Urothelium cell line (cell line): ENCODE measurements at regions not wholly inside any gene's neighbourhood (a gene's known extent, or its start where the extent isn't known, plus 50 kb on each side); places are given as distances from the start of the nearest gene placed in this dataset.
A peak's percentile ranks its signal among the peaks of the same experiment; 100 is the strongest.
"Not testable (repeated sequence)": the region's sequence is repeated elsewhere in the genome, so short reads cannot be mapped to it uniquely, and the experiment has no call there.

Experiments
- DNase-seq: peaks from one replicate; pipeline ENCODE4 v3.0.0; 2011; ENCODE audit warnings: low spot score, mixed read lengths
- FAIRE-seq: peaks from 2 replicates; lab custom pipeline; 2011; peaks lifted over from hg19 to GRCh38; lab: Jason Lieb, UNC

- FAIRE-seq (no peak), DNase-seq (peak; percentile 40)
Measured at GRCh38 chr4:170853422-170854021, 763.8 kb upstream of the AADAT start.

DNA sequence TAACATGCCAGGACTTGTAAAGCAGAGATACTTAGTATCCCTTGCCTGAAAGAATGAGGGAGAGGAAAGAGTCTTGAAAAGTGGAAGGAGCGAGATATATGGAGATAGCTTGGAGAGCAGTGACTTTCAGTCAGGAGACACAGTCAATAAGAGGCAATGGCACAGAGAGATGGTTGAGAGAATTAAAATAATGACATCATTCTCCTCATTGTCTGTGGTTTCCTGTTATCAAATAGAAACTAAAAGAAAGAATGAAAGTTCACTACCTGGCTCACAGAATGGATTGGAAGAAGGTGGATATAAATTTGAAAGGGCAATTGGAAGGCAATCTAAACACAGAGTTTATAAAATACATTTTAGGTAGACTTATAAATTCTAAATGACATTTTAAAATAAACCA, 760.2 kb upstream of the AADAT start:
- FAIRE-seq (no peak), DNase-seq (no peak)

DNA sequence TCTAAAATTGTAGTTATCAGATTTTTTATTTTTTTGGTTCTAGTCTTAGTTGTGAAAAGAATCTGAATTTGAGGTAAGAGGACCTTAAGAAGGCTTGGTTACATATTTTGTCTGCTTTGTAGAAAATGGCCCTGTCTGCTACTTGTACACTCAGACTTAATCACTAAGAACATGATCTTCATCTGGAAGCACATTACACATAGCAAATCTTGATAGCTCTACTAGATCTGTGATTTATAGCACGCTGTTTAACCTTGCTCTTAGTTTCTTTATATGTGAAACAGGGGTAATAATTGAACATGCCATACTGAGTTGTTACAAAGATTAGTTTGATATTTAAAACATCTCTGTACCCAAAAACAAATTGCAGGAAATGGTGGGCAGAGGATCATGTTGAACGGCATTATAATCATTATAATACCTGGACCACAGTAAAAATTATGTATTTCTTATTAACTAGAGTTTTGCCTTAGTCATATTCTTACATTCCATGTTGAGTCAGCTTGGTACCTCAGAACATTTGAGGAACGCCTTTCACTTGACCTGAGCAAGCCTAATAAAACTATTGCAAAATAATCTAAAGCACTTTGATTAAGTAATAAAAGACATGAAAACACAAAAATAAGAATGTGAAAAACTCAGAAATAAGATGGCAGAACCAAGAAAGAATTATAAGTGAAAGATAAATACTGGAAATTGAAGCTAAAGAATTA, 738.0 kb upstream of the AADAT start:
- DNase-seq (no peak), FAIRE-seq (no peak)

- DNase-seq (no peak), FAIRE-seq (no peak)
Measured at GRCh38 chr4:170818786-170819185, 729.0 kb upstream of the AADAT start.

- DNase-seq (no peak), FAIRE-seq (no peak)
Measured at GRCh38 chr4:170805352-170805751, 715.6 kb upstream of the AADAT start.

GRCh38 chr4:170804930-170805329, 715.2 kb upstream of the AADAT start:
- FAIRE-seq, result no peak

DNA sequence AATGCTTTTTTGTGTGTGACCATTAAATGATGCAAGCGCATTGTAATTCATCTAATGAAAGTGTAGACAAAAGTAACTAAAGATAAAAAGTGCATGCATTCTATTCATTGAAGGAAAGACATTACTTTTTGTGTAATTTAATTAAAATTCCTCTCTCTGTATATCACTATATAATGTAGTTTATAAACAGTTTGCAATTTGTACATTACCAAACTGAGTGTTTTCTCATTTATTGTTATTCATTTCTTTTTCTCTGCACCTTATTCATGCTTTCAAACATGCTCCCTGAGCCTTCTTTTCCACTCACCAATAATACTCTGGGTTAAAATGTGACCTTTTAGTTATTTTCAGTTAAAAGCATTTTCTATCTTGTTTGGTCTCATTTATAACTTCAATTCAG, 713.7 kb upstream of the AADAT start:
- FAIRE-seq (no peak), DNase-seq (no peak)

More at GRCh38 chr4:170804930-170805329, 715.2 kb upstream of the AADAT start:
- DNase-seq, result no peak

- DNase-seq (no peak), FAIRE-seq (no peak)
Measured at GRCh38 chr4:170801771-170802170, 712.0 kb upstream of the AADAT start.

GRCh38 chr4:170794525-170794924, 704.8 kb upstream of the AADAT start:
- DNase-seq (no peak), FAIRE-seq (no peak)

- DNase-seq, FAIRE-seq: not testable (repeated sequence)
Measured at GRCh38 chr4:170788540-170789051, 698.8 kb upstream of the AADAT start.

GRCh38 chr4:170777663-170778062, 687.9 kb upstream of the AADAT start:
- FAIRE-seq (no peak), DNase-seq (no peak)

DNA sequence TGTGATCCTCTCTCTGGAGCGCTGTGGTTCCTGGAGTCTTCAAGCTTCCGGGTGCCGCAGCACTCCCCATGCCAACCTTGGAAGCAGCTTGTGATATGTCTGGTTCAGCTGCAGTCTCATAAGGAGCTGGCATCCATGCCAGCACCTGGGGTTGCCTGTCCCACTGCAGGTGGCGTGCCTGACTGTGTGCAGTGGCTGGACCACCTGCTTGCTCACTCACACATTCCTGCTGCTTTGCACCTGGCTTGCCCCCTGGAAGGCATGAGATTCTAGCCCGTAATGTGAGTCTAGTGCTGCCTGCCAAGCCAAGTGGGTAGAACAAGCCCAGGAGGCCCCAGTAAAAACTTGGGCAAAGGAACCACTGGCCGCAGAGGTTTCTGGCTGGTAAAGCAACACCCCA, 687.2 kb upstream of the AADAT start:
- no peak for DNase-seq
- FAIRE-seq, result no peak

DNA sequence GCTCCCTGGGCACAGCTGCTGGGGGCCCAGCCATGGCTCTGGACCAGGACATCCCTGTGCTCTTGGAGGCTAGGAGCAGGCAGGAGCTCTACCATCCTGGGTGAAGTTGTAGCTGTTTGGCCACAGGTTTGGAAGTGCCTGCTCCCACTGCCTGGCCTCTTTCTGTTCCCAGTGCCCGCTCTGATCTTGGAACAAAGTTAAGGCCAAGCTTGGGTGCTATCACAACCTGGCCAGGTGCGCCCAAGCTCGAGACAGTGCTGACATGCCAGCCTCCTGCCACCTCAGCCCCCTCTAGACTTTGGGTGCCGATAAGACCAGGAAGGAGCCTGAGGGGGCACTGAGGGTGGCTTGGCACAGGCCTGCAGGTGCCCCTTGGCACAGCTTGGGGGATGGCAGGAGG, 686.1 kb upstream of the AADAT start:
- FAIRE-seq, result no peak
- no peak for DNase-seq

- no peak for DNase-seq
- no peak for FAIRE-seq
Measured at GRCh38 chr4:170773709-170774273, 684.0 kb upstream of the AADAT start.

DNA sequence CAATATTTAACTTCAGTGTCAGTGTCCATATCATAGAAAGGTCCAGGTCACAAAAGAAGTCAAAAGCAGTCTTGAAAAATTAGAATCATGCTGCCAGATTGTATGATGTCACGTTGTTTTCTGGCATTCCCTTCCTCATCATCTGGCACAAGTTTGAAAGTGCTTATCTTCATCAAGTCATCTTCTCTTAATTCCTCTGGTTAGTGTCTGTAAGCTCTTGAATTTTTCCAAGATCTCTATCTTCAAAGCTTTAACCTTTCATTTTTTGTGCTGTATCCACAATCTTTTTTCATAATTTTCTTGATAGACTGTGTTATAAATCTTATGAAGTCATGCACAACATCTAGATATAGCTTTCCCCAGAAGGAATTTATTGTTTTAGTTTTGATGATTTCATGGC, 682.7 kb upstream of the AADAT start:
- DNase-seq, result no peak
- FAIRE-seq, result no peak

DNA sequence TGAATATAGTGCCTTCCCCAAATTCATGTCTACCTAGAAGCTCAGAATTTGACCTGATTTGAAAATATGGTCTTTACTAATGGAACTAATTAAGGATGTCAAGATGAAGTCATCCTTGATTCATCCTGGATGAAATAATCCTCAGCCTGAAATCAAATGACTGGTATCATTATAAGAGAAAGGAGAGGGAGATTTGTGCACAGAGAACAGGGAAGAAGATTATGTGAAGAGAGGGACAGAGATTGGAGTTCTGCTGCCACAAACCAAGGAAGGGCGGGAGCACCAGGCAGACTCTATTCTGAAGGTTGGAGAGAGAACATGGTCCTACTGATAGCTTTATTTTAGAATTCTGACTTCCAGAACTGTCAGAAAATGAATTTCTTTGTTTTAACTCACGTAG, 680.9 kb upstream of the AADAT start:
- FAIRE-seq (no peak), DNase-seq (no peak)

- no peak for DNase-seq
- no peak for FAIRE-seq
Measured at GRCh38 chr4:170769862-170770261, 680.1 kb upstream of the AADAT start.

GRCh38 chr4:170758988-170759387, 669.2 kb upstream of the AADAT start:
- no peak for FAIRE-seq
- no peak for DNase-seq

- no peak for FAIRE-seq
- no peak for DNase-seq
Measured at GRCh38 chr4:170750519-170750918, 660.8 kb upstream of the AADAT start.

DNA sequence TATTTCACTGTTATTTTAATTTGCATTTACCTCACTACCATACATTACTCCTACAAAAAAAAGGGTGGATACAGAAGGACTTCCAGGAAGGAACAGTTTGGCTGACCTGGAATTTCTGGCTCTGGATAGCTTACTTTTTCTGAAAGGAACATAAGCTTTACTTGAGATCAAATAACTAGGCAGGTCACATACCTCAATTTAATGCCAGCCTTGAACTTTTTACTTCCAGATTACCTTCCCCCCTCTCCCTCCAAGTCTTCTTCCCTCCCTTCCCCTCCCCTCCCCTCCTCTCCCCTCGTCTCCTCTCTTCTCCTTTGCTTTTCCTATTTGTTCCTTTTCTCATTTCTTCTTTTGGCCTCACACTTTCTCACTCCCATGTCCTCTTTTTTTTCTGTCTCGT, 659.2 kb upstream of the AADAT start:
- DNase-seq (no peak), FAIRE-seq (no peak)

GRCh38 chr4:170743633-170744032, 653.9 kb upstream of the AADAT start:
- FAIRE-seq, result no peak
- DNase-seq, result no peak

DNA sequence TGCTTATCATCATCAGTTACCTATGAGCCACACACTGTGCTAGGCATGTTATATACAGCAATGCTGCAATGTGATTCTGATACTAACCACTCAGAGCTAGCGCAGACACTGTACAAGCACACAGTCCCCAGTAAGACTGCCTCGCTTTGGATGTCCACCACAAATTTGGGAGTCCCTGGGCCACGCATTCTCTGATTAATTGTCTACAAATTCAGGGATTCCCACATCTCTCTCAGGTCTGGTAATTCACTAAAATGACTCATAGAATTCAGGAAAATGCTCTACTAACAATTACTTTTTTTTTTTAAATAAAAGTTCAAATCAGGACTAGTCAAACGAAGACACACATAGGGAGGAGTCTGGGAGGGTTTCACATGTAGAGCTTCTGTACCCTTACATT, 652.1 kb upstream of the AADAT start:
- peak; percentile 4 for DNase-seq
- FAIRE-seq, result no peak
